ENCODE measurements at regions not wholly inside any gene's neighbourhood (a gene's known extent, or its start where the extent isn't known, plus 50 kb on each side); places are given as distances from the start of the nearest gene placed in this dataset.
A peak's percentile ranks its signal among the peaks of the same experiment; 100 is the strongest.

GRCh38 chr12:107450541-107450940 lies 235.1 kb upstream of the PWP1 start:
- Histone ChIP-seq H3K27ac (ENCODE audit: low read depth, low read length) (no peak overlapping the region), H2BK15ac (ENCODE audit: low read length) (no peak overlapping the region), H3K4ac (replicated peaks; ENCODE audit: insufficient read length, low read depth, low read length) (no peak overlapping the region), H3K4me1 (replicated peaks in 1 of 4; ENCODE audit: control insufficient read depth in 3 of 4, insufficient read depth in 4 of 4, low read length in 3 of 4) (peaks cover 0 to 7% (median 3%) of the 10 kb centered on the region in 4 experiments; a peak in 2 of 7 replicates), H3K36me3 (ENCODE audit: control insufficient read depth in 2 of 4, insufficient read depth in 4 of 4, low read length in 3 of 4) (no peaks in the 10 kb centered on the region), H2BK5ac (ENCODE audit: low read depth, low read length) (no peak overlapping the region), H3K56ac (replicated peaks; ENCODE audit: insufficient read length, low read depth, low read length) (no peak overlapping the region), H3K9me3 (ENCODE audit: insufficient read depth in 2 of 2, low read depth in 1 of 2, low read length in 1 of 2) (no peaks in the 10 kb centered on the region), H4K91ac (replicated peaks; ENCODE audit: insufficient read length, low read length) (no peak overlapping the region), H4K8ac (ENCODE audit: extremely low read depth, insufficient read depth, low read length) (no peak overlapping the region), H3K27me3 (replicated peaks in 1 of 4; ENCODE audit: control insufficient read depth in 3 of 4, extremely low read depth in 1 of 4, insufficient read depth in 3 of 4, low read length in 3 of 4) (no peaks in the 10 kb centered on the region), H2BK120ac (replicated peaks; ENCODE audit: low read depth, low read length) (no peak overlapping the region), H3K23ac (ENCODE audit: insufficient read length) (no peak overlapping the region), H2BK12ac (ENCODE audit: low read depth, low read length) (no peak overlapping the region), H3K79me1 (ENCODE audit: low read depth, low read length) (peaks cover 3% of the 10 kb centered on the region; the same call in 1 of the 2 replicates), H4K20me1 (replicated peaks in 1 of 2; ENCODE audit: control insufficient read depth in 1 of 2, insufficient read depth in 2 of 2, low read length in 2 of 2) (no peaks in the 10 kb centered on the region), H2AK5ac (ENCODE audit: low read depth, low read length) (no peak overlapping the region), H3K79me2 (ENCODE audit: control insufficient read depth in 1 of 2, insufficient read depth in 2 of 2, low read length in 2 of 2) (no peaks in the 10 kb centered on the region), H4K5ac (ENCODE audit: insufficient read length, low read depth, low read length) (no peak overlapping the region), H3K14ac (ENCODE audit: insufficient read length) (no peak overlapping the region), H3K18ac (ENCODE audit: extremely low read depth, low read length) (no peak overlapping the region), H3K4me3 (ENCODE audit: extremely low read depth in 1 of 4, insufficient read depth in 2 of 4, low read depth in 3 of 4, low read length in 4 of 4) (no peak overlapping the region), H3K4me2 (ENCODE audit: insufficient read depth in 1 of 2, low read depth in 2 of 2, low read length in 2 of 2) (peak overlapping the region in 1 of 2 experiments; percentile 28; a peak in 2 of 4 replicates), H2AFZ (ENCODE audit: low read length) (no peak overlapping the region), H3K9ac (replicated peaks in 1 of 4; ENCODE audit: extremely low read depth in 1 of 4, low read depth in 3 of 4, low read length in 3 of 4) (no peak overlapping the region), H3K23me2 (ENCODE audit: low read depth, low read length) (no peaks in the 10 kb centered on the region), H2BK20ac (ENCODE audit: low read length) (no peak overlapping the region)
- FAIRE-seq (no peak), DNase-seq (ENCODE audit: low read depth in 1 of 2, low spot score in 2 of 2) (no peak)
- 68% methylated on average over 3 of the region's 3 CpGs; no CpG with 5 or more reads in 1 of the 2 experiments for WGBS, 2 experiments (ENCODE audit: extremely low coverage in 1 of 2, insufficient coverage in 1 of 2, insufficient read length in 1 of 2, insufficient replicate concordance in 2 of 2, low coverage in 1 of 2, low lambda C conversion rate in 2 of 2, missing lambda C conversion rate in 1 of 2)
- CTCF ChIA-PET (ENCODE audit: partially characterized antibody): interaction anchor here (0.8 to 4.6 kb wide), 11 partner anchors 8 to 159 kb away, joined by 3 to 58 read pairs (median 4); no protein-coding TSS in a partner anchor
- 0 out of 2 replicates have a peak, but pooled peaks have one; percentile 14 for TF ChIP-seq SP1 (IDR thresholded peaks at IDR 0.05; ENCODE audit: low read depth, low read length)
- no peak for TF ChIP-seq SP4 (IDR thresholded peaks at IDR 0.05; ENCODE audit: low read length)
- POLR2A ChIA-PET (ENCODE audit: partially characterized antibody): no interaction called here

Measured in H1 (cell line).